ENCODE measurements at regions not wholly inside any gene's neighbourhood (a gene's known extent, or its start where the extent isn't known, plus 50 kb on each side); places are given as distances from the start of the nearest gene placed in this dataset.
"Not testable (repeated sequence)": the region's sequence is repeated elsewhere in the genome, so short reads cannot be mapped to it uniquely, and the experiment has no call there.

DNA sequence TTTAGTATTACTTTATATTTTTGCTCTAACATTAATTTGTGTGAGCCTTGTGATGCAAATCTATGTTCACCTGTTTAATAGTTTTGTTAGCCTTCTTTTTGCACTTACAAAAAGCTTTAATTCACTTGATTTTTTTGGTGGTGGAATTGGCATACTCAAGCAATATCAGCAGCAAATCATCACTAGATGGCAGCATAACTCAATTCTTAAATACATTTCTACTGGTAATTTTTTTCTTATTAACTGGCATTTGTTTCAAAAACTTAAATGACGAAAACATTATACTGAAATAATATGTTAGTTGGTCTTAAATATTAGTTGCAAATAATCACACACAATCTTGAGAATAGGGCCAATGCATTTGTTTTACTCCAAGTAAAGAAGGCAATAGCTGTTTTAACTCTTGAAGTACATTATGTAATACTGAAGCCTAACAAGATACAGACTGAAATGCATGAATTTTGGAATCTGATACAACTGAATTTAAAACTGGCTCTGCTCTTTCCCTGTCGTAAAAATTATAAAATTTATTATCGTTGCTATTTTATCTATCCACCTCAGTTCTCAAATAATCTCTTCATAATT lies 151.5 kb downstream of the ATXN7L3B start:
- peak; percentile 49 for DNase-seq

DNA sequence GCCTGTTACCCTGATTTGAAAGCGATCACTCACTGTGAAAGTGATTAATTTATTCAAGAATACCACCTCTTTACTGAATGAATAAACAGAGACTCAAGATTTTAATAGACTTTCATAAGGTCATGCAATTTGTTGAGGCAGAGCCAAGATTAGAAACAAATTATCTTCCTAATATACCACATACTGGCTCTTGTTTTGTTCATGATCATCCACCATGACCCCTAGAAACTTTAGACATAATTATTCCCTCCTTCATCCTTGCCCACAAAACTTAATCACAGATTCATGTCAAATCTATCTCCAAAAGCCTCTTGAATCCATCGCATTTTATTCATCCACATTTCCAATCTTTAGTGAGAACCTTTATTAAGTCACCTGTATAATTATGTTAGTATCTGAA lies 152.3 kb downstream of the ATXN7L3B start:
- no peak for DNase-seq

DNA sequence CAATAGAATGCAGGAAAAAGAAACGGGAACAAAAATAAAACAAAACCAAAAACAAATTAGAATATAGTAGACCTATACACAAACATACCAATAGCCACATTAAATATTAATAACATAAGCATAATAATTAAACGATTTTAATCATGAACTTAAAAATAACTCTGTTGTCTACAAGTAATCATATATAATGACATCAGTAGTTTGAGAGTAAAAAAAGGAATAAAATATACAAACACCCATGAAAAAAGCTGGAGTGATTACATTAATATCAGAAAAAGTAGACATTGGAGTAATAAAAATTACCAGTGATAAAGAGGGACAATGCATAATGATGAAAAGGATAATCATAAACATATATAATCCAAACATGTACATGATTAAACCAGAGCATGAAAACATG lies 181.8 kb downstream of the ATXN7L3B start:
- DNase-seq: no peak

DNA sequence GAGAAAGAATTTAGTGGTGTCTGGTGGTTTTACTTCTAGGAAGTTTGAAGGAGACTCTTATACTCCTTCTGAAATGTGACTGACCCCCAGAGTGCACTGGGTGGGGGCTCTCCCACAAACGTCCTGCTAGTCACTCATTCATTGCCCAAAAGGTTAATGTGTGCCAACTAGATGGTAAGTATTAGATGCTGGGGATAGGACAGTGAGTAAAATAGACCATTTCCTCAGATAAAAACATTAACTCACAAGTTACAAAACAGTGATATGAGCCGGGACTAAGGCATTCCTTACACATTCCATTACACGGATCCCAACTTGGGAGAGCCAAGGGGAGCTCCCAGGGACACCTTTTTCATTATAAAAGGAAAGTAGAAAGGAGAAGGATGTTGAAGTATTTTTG lies 185.1 kb downstream of the ATXN7L3B start:
- DNase-seq: peak; percentile 21

DNA sequence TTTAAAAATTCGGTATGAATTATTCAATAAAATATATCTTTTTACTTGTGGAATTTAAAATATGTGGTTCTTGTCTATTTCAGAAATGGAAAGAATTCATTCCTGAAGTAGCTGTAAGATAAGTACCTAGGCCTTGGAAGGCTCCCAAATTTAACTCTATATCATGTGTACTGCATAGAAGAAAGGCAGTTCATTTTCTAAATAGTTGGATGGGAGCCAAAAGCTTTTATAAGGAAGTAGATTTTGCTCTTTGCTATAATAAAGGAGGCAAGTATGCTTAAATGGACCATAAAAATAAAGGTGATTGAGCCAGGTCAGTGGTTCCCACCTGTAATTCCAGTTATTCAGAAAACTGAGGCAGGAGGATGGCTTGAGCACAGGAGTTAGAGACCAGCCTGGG lies 187.5 kb downstream of the ATXN7L3B start:
- no peak for DNase-seq

DNA sequence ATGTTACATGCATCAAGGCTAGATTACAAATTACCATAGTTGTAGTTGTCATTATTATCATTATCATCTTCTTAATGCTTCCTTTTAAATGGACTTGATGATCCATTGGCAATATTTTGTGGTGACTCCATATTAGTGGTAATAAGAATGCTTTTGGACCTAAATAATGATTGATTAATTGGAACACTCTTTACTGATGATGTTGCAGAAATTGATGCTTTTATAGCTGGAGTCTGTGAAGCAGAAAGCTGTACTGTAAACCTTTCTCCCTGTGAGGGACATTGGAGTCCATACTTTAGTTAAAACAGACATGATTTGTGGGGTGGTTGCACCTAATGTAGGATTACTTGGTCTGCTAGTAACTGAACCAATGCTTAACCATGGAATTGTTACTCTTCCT lies 190.4 kb downstream of the ATXN7L3B start:
- DNase-seq: no peak

DNA sequence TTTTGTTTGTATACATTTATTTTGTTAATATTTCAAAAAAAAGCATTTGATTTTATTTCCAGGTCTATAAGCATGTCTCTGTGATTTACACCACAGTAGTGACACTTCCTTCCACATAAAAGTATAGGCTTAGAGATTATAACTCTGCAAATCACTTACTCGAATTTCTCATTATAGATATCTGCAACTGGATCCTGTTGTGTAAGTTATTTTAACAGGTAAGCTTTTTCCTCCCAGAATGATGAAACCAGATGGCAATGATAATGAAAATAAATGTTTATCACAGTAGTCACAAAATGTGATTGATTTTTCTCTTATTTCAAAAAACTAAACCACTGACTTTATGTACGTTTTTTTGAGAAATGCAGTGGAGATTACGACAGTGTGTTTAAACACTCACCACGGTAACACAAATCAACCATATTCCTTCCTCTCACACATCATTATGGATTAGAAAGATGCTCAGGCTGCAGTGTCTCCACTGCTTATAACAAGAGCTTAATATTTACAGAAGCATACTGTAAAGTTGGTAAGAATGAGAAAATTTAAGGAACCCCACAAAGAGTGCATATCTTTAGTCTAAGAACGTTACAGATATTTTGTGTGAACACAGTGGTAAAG lies 194.6 kb downstream of the ATXN7L3B start:
- no peak for DNase-seq

DNA sequence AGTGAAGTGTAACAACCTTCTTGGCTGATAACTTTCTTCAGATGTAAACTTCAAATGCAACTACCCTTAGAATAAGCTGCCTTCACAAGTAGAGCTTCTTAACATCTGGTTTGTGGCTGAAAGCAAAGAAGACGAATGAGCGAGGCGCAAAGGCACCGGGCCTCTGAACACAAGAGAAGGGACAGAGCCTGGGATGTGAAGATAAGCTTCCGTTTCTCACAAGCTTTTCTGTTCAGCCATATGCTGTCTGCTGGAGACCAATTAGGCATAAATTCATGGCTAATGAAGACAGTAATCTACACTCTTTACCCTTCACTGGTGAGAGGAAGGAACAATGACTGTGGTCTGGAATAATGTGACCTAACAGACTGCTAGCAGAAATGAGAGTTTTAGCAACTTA lies 195.2 kb downstream of the ATXN7L3B start:
- no peak for DNase-seq

DNA sequence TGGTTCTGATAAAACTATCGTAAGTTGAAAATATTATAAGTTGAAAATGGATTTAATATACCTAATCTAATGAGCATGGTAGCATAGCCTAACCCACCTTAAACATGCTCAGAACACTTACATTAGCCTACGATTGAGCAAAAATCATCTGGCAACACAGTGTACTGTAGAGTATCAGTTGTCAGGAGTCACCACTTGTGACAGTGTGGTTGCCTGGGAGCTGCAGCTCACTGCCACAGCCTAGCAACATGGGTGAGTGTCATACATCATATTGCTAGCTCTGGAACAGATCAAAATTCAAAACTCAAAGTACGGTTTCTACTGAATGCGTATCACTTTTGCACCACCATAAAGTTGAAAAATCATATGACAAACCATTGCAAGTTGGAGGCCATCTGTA lies 203.5 kb downstream of the ATXN7L3B start:
- DNase-seq: no peak

DNA sequence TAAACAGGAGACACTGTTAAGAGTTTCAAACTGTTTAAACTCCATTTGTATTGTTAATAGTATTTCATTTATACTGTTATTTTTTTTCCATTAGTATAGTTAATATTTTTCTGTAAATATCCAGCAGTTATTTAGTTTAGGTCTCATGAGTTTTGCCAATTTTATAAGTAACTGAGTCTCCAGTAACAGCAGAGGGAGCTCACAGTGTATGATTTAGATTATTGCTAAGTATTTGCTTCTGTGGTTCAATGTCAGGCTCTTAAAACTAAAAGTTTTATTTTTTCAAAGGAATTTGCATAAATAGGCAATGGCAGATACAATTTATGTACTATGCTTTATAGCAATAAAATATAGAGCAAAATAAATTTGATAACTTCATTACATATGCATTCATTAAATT lies 209.7 kb downstream of the ATXN7L3B start:
- no peak for DNase-seq

DNA sequence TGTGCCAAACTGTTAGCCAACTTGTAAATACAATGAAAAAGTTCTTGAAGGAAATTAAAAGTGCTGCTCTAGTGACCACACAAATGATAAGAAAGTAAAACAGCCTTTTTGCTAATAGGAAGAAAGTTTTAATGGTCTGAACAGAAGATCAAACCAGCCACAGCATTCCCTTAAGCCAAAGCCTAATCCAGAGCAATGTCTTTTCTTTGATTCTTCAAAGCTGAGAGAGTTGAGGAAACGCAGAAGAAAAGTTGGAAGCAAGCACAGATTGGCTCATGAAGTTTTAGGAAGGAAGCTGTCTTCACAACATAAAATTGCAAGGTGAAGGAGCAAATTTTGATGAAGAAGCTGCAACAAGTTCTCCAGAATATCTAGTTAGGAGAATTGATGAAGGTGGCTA lies 213.8 kb downstream of the ATXN7L3B start:
- no peak for DNase-seq

DNA sequence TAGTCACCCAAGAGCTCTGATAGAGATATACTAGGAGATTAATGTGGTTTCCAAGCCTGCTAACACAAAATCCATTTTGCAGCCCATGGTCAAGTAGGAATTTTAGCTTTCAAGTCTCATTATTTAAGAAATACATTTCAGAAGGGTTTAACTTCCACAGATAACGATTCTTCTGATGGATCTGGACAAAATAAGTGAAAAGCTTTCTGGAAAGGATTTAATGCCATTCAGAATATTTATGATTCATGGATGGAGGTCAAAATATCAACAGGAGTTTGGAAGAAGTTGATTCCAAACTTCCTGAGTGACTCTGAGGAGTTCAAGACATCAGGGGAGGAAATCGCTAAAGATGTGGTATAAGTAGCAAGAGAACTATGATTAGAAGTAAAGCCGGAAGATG lies 214.6 kb downstream of the ATXN7L3B start:
- no peak for DNase-seq

DNA sequence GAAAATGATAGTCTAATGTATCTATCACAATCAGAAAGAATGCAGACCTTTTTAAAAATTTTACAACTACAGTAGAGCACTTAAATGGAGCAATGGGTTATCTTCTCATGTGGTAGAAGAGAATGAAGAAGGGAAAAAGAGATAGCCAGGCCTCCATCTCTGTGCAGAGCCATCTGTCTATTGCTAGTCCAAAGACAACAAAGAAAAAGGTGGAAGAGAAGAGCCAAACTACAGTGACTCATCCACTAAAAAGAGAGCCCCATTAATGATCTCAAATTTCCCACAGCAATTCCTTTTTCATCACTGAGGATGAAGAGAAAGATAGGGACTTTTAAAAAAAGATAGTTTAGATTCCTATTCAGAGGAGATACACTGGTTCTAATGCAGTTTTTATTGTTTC lies 232.9 kb downstream of the ATXN7L3B start:
- DNase-seq: no peak

DNA sequence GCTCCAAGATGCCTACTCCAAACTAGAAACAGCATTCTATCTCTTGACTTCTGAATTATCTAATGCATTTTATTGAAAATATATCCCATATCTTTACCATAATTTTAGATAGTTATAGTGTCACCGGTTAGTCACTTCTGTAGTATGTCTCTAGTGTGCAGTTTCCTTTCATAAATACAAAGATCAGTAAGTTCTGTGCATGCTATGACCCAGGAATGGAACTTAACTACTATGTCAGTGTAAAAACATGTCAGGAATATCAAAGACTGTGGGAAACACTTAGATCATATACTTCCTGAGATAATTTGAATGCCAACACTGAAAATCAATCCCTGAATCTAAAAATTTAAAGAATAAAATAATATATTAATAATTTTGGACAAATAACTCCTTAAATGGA lies 237.6 kb downstream of the ATXN7L3B start:
- no peak for DNase-seq

DNA sequence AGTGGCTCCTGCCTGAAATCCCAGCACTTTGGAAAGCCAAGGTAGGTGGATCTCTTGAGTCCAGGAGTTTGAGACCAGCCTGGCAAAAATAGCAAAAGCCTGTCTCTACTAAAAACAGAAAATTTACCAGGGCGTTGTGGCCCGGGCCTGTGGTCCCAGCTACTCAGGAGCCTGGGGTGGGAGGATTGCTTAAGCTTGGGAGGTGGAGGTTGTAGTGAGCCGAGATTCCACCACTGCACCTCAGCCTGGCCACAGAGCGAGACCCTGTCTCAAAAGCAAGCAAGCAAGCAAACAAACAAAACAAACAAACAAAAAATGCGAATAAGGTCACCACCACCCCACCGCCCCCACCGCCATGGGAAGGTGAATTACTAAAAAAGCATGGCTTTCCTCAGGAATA lies 238.7 kb downstream of the ATXN7L3B start:
- no peak for DNase-seq

DNA sequence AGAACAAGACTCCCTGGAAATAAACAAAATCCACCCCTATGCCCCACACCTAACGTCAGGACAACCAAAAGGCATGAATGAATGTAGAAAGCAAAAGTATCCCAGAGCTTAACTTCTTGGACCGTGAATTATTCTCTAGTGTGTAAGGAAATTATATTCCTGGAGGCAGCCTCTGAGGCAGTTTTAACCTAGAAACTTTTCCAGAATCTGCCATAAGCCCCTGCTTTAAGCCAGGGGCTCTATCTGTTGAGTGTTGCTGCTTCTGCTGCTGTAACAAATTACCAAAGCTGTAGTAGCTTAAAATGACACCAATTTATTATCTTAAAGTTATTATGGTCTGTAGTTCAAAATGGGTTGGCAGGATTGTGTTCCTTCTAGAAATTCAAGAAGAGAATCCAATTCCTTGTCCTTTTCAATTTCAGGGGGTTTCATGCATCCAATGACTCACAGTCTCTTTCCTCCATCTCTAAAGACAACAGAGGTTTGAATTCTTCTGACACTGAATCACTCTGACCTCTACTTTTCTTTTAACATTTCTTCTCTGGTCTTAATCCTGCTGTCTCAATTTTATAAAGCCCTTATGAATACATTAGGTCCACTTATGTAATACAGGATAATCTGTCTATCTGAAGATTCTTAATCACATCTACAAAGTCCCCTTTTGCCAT lies 242.7 kb downstream of the ATXN7L3B start:
- DNase-seq: peak; percentile 38

DNA sequence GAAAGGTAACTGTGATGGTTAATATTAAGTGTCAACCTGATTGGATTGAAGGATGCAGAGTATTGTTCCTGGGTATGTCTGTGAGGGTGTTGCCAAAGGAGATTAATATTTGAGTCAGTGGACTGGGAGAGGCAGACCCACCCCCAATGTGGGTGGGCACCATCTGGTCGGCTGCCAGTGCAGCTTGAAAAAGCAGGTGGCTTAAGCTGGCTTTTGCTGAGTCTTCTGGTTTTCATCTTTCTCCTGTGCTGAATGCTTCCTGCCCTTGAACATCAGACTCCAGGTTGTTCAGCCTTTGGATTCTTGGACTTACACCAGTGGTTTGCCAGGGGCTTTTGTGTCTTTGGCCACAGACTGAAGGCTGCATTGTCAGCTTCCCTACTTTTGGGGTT lies 243.2 kb downstream of the ATXN7L3B start:
- DNase-seq: not testable (repeated sequence)

DNA sequence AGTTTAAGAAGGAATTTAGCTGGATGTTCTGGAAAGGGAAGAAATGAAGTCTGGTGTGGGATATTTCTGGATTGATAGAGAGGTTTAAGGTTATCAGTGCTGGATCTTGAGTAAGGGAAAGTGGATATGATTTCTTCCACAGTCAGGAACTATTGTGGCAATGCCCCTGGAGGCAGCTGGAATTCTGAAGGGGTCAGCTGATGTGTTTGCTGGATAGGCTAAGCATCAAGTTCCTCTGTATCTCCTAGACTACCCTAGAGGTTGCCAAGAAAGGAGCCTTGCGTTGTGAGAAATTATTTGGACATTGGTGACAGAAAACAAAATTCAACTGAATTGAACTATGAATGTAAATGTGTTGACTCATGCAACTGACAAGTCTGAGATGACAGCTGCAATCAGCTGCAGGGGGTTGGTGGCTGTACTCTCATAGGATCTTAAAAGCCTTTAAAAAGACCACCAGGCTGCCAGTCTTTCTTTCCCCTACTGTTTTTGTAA lies 244.4 kb downstream of the ATXN7L3B start:
- no peak for DNase-seq

DNA sequence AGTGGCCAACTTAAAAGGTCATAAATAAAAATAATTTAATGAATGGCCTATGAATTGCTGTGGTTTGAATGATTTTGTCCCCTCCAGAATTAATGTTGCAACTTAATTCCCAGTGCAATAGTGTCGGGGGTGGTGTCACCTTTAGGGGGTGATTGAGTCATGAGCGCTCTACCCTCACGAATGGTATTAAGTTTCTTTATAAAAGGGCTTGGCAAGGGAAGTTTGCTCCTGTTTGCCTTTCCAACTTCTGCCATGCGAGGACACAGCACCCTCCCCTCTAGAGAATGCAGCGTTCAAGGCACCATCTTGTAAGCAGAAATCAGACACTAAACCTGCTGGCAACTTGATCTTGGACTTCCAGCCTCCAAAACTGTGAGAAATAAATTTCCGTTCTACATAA lies 253.3 kb downstream of the ATXN7L3B start:
- no peak for DNase-seq

DNA sequence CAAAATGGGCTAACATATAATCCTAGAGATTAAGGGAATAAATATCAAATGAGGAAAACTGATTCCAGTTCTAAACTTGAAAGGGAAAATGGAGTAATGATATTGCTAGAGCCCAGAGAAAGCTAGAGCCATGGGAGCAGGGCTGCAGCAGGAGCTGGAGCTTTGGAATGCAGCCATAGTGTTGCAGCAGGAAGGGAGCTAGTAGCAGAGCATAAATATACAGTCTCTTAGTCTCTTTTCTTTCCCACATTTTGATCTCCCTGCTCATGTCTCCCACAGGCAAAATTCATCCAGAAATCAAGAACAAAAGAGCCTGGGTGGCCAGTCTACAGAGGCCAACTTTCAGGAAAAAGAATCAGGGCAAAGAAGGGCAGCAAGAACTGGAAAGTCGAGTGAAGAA lies 253.7 kb downstream of the ATXN7L3B start:
- no peak for DNase-seq

DNA sequence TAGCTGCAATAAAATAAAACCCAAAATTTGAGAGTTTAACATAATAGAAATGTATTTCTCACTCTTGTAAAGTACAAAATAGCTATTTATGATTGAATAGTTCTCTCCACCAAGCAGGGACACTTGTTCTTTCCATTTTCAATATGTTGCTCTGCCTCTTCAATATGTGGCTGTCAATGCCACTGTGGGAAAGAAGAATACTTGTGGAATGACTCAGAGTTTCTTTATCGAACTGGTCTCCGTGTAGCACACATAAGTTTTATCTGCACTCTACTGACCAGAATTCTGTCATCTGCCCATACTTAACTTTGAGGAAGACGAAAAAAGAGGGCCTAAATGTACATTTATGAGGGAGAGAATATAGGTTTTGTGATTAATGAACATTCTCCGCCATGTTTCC lies 256.9 kb downstream of the ATXN7L3B start:
- DNase-seq: no peak

DNA sequence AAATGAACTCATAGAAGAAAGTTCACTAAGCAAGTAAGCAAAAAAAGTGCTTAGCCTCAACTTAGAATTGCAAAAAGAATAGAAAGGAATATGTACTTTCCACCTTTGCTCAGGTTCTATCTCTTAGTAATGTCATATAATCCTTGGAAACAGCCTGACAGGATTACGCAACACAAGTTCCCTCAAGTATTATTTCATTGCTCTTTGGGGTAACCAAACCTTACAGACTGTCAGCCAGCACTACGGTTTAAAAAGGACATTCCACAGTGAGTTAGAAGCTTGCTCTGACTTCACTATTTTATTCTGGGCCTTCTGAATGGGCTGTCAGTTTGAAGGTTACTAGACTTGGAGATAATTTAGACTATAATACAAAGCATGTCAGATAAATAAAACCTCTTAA lies 264.0 kb downstream of the ATXN7L3B start:
- DNase-seq: no peak

DNA sequence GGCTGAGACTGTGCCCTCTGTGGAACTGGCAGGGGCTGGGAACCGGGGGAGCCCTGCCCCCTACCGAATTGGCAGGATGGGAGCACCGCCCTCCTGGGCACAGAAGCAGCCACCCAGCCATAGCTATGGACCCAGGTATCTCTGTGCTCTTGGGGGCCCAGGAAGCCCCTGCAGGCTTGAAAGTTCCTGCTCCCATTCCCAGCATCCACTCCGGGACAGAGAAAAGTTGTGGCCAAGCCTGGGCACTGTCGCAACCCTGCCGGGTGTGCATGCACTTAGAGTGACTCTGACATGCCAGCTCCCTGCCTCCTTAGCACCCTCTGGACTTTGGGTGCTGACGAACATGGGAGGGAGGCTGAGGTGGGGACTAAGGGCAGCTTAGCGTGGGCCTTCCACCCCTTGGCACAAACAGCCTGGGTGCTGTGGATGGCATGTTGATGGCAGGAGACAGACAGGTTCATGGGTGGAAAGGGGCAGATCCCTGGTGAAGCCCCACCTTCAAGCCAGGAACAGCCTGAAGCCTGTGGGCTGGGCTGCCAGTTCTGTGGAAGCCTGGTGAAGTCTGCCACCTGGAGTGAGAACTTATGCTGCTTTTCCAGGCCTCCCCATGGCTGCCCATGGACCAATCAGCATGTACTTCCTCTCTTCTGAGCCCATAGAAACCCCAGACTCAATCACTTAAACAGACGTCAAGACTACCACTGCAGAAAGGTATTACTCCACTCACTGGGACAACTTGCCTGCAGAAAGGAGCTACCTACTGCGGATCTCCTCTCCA lies 279.0 kb downstream of the ATXN7L3B start:
- no peak for DNase-seq

DNA sequence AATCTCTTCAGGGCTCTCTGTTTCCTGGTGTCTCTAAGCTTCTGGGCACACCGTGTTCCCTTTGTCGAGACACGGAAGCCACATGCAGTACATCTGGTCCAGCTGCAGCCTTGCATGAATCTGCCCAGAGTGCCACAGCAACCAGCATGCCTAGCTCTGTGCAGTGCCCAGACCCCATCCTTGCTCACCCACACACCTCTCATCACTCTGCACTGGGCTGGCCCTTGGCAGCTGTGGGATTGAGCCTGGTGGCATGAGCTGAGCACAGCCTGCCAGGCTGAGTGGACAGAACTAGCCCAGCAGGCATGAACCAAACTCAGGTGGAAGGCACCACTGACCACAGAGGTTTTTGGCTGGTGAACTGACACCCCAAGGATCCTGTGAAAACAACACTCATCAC lies 279.9 kb downstream of the ATXN7L3B start:
- DNase-seq: no peak

Measured in kidney glomerular epithelial cell (primary cell).